ENCODE measurements at regions not wholly inside any gene's neighbourhood (a gene's known extent, or its start where the extent isn't known, plus 50 kb on each side); places are given as distances from the start of the nearest gene placed in this dataset.
A peak's percentile ranks its signal among the peaks of the same experiment; 100 is the strongest.

DNA sequence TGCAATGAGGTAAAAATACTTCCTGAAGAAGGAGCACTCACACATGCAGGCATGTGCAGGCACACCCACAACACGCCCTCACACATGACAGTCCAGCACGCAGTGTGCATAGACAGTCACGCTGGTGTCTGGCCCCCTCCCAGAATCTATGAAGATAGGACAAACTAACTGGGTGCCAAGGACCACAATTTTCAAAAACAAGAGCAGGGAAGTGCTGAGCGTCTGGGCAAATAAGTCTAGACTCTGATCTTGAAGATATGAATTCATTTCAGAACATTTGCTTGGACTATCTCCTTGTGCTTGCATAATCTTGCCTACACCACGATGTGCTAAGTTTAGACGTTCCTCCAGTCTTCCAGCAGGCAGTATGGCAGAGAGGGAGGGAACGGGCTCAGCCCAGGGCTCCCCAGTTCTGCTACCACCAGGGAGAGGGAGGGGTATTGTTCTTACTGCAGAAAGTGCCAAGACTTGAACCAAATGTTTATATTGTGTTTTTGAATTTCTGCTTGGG, 276.5 kb upstream of the KLF6 start:
- Histone ChIP-seq H3K9me3 (no peaks in the 10 kb centered on the region), H3K4me1 (peaks cover 16% of the 10 kb centered on the region), H3K27me3 (no peaks in the 10 kb centered on the region), H3K4me3 (no peak overlapping the region), H3K27ac (peak overlapping the region in 1 of 2 donors; percentile 9), H3K36me3 (ENCODE audit: low read depth, missing control alignments) (no peaks in the 10 kb centered on the region)
- TF ChIP-seq, protein P1, sequence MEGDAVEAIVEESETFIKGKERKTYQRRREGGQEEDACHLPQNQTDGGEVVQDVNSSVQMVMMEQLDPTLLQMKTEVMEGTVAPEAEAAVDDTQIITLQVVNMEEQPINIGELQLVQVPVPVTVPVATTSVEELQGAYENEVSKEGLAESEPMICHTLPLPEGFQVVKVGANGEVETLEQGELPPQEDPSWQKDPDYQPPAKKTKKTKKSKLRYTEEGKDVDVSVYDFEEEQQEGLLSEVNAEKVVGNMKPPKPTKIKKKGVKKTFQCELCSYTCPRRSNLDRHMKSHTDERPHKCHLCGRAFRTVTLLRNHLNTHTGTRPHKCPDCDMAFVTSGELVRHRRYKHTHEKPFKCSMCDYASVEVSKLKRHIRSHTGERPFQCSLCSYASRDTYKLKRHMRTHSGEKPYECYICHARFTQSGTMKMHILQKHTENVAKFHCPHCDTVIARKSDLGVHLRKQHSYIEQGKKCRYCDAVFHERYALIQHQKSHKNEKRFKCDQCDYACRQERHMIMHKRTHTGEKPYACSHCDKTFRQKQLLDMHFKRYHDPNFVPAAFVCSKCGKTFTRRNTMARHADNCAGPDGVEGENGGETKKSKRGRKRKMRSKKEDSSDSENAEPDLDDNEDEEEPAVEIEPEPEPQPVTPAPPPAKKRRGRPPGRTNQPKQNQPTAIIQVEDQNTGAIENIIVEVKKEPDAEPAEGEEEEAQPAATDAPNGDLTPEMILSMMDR (IDR thresholded peaks at IDR 0.05) = no peak
- TF ChIP-seq POLR2A (IDR thresholded peaks at IDR 0.05) = no peak
- intact Hi-C loops (cut with DNase I; ENCODE audit: low total_unique reads) = no loop called here
- WGBS, 2 donors = 55 to 61% methylated on average over 7 of the region's 7 CpGs
- peak; percentile 77 for DNase-seq

DNA sequence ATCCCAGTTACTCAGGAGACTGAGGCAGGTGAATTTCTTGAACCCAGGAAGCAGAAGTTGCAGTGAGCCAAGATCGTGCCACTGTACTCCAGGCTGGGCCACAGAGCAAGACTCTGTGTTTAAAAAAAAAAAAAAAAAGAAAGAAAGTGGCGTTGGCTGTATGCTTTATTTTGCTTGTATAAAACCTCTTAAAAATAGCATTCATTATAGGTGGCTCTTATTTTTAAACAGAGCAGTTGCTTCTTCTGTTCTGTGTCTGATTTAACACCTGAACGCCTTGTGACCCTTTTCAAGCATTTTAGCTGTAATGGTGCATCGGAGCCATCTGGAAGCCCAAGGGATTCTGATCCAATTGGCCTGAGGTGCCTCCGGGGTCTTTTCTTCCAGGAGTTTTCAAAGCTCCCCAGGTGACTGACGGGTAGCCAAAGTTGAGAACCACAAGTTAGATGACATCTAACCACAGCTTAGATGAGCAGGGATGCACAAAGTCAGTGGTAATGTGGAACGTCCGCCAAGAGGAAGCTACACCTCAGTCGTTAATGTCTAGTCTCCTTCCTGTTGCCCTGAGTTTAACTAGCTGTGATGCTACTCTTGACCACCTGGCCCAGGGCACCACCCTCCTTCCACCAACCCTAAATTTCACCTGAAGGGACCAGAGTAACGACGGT, 274.6 kb upstream of the KLF6 start:
- no peaks in the 10 kb centered on the region for H3K9me3 ChIP-seq
- no peak for TF ChIP-seq POLR2A (IDR thresholded peaks at IDR 0.05)
- TF ChIP-seq, protein P1 (IDR thresholded peaks at IDR 0.05) = no peak
- no peaks in the 10 kb centered on the region for H3K36me3 ChIP-seq (ENCODE audit: low read depth, missing control alignments)
- 80 to 83% methylated on average over 11 of the region's 11 CpGs for WGBS, 2 donors
- DNase-seq = no peak
- H3K4me1 ChIP-seq = peaks cover 16% of the 10 kb centered on the region
- H3K27ac ChIP-seq = no peak overlapping the region
- no peak overlapping the region for H3K4me3 ChIP-seq
- intact Hi-C loops (cut with DNase I; ENCODE audit: low total_unique reads) = no loop called here
- no peaks in the 10 kb centered on the region for H3K27me3 ChIP-seq

DNA sequence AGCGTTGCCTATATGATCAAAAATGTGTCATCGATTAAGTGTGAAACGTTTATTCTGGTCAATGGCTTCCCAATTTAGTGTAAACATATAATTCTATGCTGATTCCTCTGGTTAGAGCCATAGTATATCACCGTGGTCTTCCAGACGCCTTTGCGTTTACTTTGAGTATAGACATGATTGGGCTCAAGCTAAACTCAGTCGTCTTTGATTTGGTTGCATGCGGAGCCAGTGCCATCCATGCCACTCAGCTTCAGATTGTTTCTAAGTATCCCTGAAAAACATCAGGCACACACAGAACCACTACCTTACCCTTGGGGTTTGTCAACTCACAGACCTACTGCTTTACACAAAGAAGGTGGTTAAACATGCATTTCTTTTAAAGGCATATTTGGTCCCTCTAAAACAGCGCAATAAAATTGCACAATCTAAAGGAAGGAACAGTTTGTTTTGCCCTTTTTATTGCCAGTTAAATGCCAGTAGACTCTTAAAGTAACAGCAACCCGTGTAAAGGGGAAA, 273.6 kb upstream of the KLF6 start:
- intact Hi-C loops (cut with DNase I; ENCODE audit: low total_unique reads) = no loop called here
- H3K27me3 ChIP-seq = no peaks in the 10 kb centered on the region
- DNase-seq = no peak

DNA sequence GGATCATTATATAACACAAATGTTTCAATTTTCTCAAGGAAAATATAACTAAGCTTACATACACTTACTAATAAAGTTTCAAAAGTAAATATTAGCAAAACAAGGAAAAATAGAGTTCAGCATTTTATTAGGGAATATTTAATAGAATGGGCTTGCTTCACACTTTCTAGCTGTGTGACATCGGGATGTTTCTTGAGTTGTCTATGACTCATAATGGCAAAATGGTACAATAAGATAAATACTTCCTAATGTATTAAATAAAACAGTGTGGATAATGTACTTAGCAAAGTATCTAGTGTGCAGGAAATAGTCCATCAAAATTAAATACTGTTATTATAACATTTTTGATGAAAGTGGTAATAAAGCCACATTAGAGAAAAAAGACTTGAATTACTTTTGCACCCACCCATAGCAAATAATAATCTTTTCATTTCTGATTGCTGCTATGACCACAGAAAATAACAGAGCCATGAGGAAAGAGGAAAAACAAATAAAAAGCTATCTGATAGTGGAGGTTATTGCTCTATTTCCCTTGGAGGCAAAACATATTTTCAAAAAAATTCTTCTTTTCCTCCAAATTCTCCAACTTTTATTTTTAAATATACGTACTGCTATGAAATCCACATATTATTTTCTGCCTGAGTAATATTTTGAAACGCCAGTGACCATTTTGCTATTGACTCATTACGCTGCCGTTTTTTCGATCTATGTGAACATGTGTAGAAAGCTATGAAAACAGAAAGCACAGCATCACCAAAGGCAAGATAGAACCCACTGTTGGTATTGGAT, 272.9 kb upstream of the KLF6 start:
- 77 to 82% methylated on average over 6 of the region's 6 CpGs for WGBS, 2 donors
- Histone ChIP-seq H3K9me3 (no peaks in the 10 kb centered on the region), H3K27me3 (no peaks in the 10 kb centered on the region), H3K4me1 (peaks cover 16% of the 10 kb centered on the region), H3K27ac (no peak overlapping the region), H3K4me3 (no peak overlapping the region), H3K36me3 (ENCODE audit: low read depth, missing control alignments) (no peaks in the 10 kb centered on the region)
- intact Hi-C loops (cut with DNase I; ENCODE audit: low total_unique reads) = no loop called here
- DNase-seq = no peak
- TF ChIP-seq, protein P1 (IDR thresholded peaks at IDR 0.05) = no peak
- no peak for TF ChIP-seq POLR2A (IDR thresholded peaks at IDR 0.05)

More for the DNA sequence above, 273.6 kb upstream of the KLF6 start:
- no peaks in the 10 kb centered on the region for H3K9me3 ChIP-seq
- TF ChIP-seq, protein P1 (IDR thresholded peaks at IDR 0.05) = no peak
- TF ChIP-seq POLR2A (IDR thresholded peaks at IDR 0.05) = no peak
- no peaks in the 10 kb centered on the region for H3K36me3 ChIP-seq (ENCODE audit: low read depth, missing control alignments)
- no peak overlapping the region for H3K4me3 ChIP-seq
- no peak overlapping the region for H3K27ac ChIP-seq
- H3K4me1 ChIP-seq = peaks cover 16% of the 10 kb centered on the region
- 77 to 80% methylated on average over 10 of the region's 10 CpGs for WGBS, 2 donors

All from testis (tissue), 2 donors.